IMR-90 (cell line): ENCODE measurements at regions not wholly inside any gene's neighbourhood (a gene's known extent, or its start where the extent isn't known, plus 50 kb on each side); places are given as distances from the start of the nearest gene placed in this dataset.

Experiments used
- ATAC-seq: fragments of 200-7000 bp; cut with Tn5 transposase; 2 replicates; pipeline ENCODE4 v1.9.1; 2020; ENCODE audit warnings: low read depth, mild to moderate bottlenecking, moderate library complexity
- BruUV-seq: library from RNA; stranded (reverse); fragments of 400-500 nt; replicated peaks from 2 replicates; lab custom pipeline; 2021; lab: Mats Ljungman, UMichigan
- CTCF ChIA-PET: fragments of 300-600 bp; formaldehyde crosslinking; extraction: SDS; loops from one replicate; lab custom pipeline; 2021; ENCODE audit warnings: antibody characterized with exemption; lab: Yijun Ruan, JAX
- POLR2A ChIA-PET: fragments of 300-600 bp; sonication (Branson Sonifier 250); formaldehyde crosslinking; loops from one replicate; lab custom pipeline; 2022; ENCODE audit warnings: antibody characterized with exemption; ENCODE audit not compliant: unreplicated experiment; lab: Charles Lee
- DNase-seq: peaks from one replicate; pipeline ENCODE4 v3.0.0; 2013
- H2AFZ ChIP-seq: replicated peaks from 2 replicates; pipeline ENCODE3; 2013; ENCODE audit warnings: low read length, mild to moderate bottlenecking; ENCODE audit not compliant: poor library complexity
- H2AK5ac ChIP-seq: 2 replicates; pipeline ENCODE4 v1.6.1; 2013; ENCODE audit warnings: low read depth, low read length, inconsistent platforms
- H2AK9ac ChIP-seq: replicated peaks from 2 replicates; pipeline ENCODE3; 2013; ENCODE audit warnings: mild to moderate bottlenecking, low read depth, low read length, moderate library complexity; ENCODE audit not compliant: poor library complexity
- H2BK120ac ChIP-seq: 2 replicates; pipeline ENCODE4 v1.6.1; 2013; ENCODE audit warnings: low read depth, low read length, inconsistent platforms
- H2BK15ac ChIP-seq: 3 replicates; pipeline ENCODE4 v1.6.1; 2013; ENCODE audit warnings: low read depth, low read length, inconsistent platforms
- H2BK20ac ChIP-seq: 2 replicates; pipeline ENCODE4 v1.6.1; 2013; ENCODE audit warnings: low read depth, mild to moderate bottlenecking, inconsistent platforms, low read length, moderate library complexity
- H2BK5ac ChIP-seq: 2 replicates; pipeline ENCODE4 v1.6.1; 2013; ENCODE audit warnings: mild to moderate bottlenecking, low read depth, low read length, inconsistent platforms; ENCODE audit not compliant: poor library complexity, severe bottlenecking
- H3K14ac ChIP-seq: replicated peaks from 2 replicates; pipeline ENCODE4 v1.6.1; 2013; ENCODE audit warnings: low read depth, low read length, inconsistent platforms
- H3K18ac ChIP-seq: 2 replicates; pipeline ENCODE4 v1.6.1; 2013; ENCODE audit warnings: low read depth, low read length, control low read depth
- H3K23ac ChIP-seq: 2 replicates; pipeline ENCODE4 v1.6.1; 2013; ENCODE audit warnings: low read depth, low read length, inconsistent platforms
- H3K27ac ChIP-seq: 2 replicates; pipeline ENCODE4 v1.5.1; 2013; ENCODE audit warnings: mild to moderate bottlenecking, control low read depth, low read length; ENCODE audit not compliant: insufficient read depth
- H3K27me3 ChIP-seq: 2 replicates; pipeline ENCODE4 v1.6.1; 2013; ENCODE audit warnings: low read length; ENCODE audit not compliant: control insufficient read depth, insufficient read depth
- H3K36me3 ChIP-seq: 2 replicates; pipeline ENCODE4 v1.6.1; 2013; ENCODE audit warnings: low read length, mixed read lengths; ENCODE audit not compliant: control insufficient read depth, insufficient read depth
- H3K4ac ChIP-seq: 2 replicates; pipeline ENCODE4 v1.6.1; 2013; ENCODE audit warnings: low read depth, low read length, inconsistent platforms
- H3K4me1 ChIP-seq: 2 replicates; pipeline ENCODE4 v1.6.1; 2013; ENCODE audit warnings: low read length, mixed read lengths; ENCODE audit not compliant: control insufficient read depth, insufficient read depth
- H3K4me2 ChIP-seq: 2 replicates; pipeline ENCODE4 v1.6.1; 2013; ENCODE audit warnings: low read depth, mild to moderate bottlenecking, control low read depth, low read length, moderate library complexity
- H3K4me3 ChIP-seq: 2 replicates; pipeline ENCODE4 v1.5.1; 2013; ENCODE audit warnings: low read depth, mild to moderate bottlenecking, control low read depth, low read length, moderate library complexity; ENCODE audit not compliant: insufficient read depth
- H3K56ac ChIP-seq: 2 replicates; pipeline ENCODE4 v1.6.1; 2013; ENCODE audit warnings: low read length, inconsistent platforms; ENCODE audit not compliant: insufficient read depth; ENCODE audit errors: extremely low read depth
- H3K79me1 ChIP-seq, 2 experiments: 2 replicates each; pipeline ENCODE4 v1.6.1; 2013; ENCODE audit warnings: low read length in 2 of 2, inconsistent platforms in 1 of 2, low read depth in 1 of 2
- H3K9ac ChIP-seq: 2 replicates; pipeline ENCODE4 v1.6.1; 2013; ENCODE audit warnings: low read depth, low read length, control low read depth
- H3K9me1 ChIP-seq: 2 replicates; pipeline ENCODE4 v1.6.1; 2013; ENCODE audit warnings: low read length, inconsistent platforms; ENCODE audit not compliant: insufficient read depth
- H3K9me3 ChIP-seq: 2 replicates; pipeline ENCODE4 v1.6.1; 2013; ENCODE audit warnings: low read length; ENCODE audit not compliant: control insufficient read depth, insufficient read depth
- H4K20me1 ChIP-seq: 2 replicates; pipeline ENCODE4 v1.6.1; 2013; ENCODE audit warnings: low read length, inconsistent platforms; ENCODE audit not compliant: insufficient read depth
- H4K5ac ChIP-seq: 2 replicates; pipeline ENCODE4 v1.6.1; 2013; ENCODE audit warnings: mild to moderate bottlenecking, low read depth, low read length, control low read depth
- H4K8ac ChIP-seq, 2 experiments: 2 replicates each; pipeline ENCODE4 v1.6.1; 2013; ENCODE audit warnings: low read depth in 2 of 2, low read length in 2 of 2, control low read depth in 1 of 2, inconsistent platforms in 1 of 2
- H4K91ac ChIP-seq: 2 replicates; pipeline ENCODE4 v1.6.1; 2013; ENCODE audit warnings: low read depth, low read length, inconsistent platforms; ENCODE audit not compliant: insufficient read depth
- SMC3 ChIP-seq: fragments of 150-350 bp; IDR thresholded peaks from 2 replicates; pipeline ENCODE4 v1.6.1; 2016; ENCODE audit warnings: low read depth, mild to moderate bottlenecking, antibody characterized with exemption, low read length, moderate library complexity
- WGBS, 2 experiments: methylation state at CpG; one replicate each; pipeline versions ENCODE4 v1.1.5 to v1.1.7; 2013; ENCODE audit warnings: missing lambda C conversion rate in 2 of 2; ENCODE audit not compliant: insufficient read length in 1 of 2; ENCODE audit errors: extremely low coverage in 2 of 2; 5-methylcytosine and 5-hydroxymethylcytosine counted together
- dilution Hi-C: fragments of 300-500 bp; cut with HindIII; formaldehyde crosslinking; loops from one replicate; pipeline ENCODE4 v1.14.3; 2018; ENCODE audit warnings: low sequenced_read_pairs; ENCODE audit not compliant: unreplicated experiment
- in situ Hi-C: fragments of 300-500 bp; cut with MboI; formaldehyde crosslinking; loops from 3 replicates; pipeline ENCODE4 v1.14.3; 2019; ENCODE audit warnings: low sequenced_read_pairs, inconsistent platforms, mixed read lengths
- intact Hi-C: fragments of 100-400 bp; cut with micrococcal nuclease; formaldehyde crosslinking; loops from 2 replicates; pipeline ENCODE4 v1.10.0; 2022

GRCh38 chr18:68542846-68543245 is 172.1 kb downstream of the TMX3 start:
- Histone ChIP-seq H3K9me3 (no peaks in the 10 kb centered on the region), H4K20me1 (no peaks in the 10 kb centered on the region), H3K4ac (no peak overlapping the region), H3K56ac (no peak overlapping the region), H3K36me3 (no peaks in the 10 kb centered on the region), H4K91ac (no peak overlapping the region), H3K79me1 (no peaks in the 10 kb centered on the region), H3K18ac (no peak overlapping the region; the same call in 1 of the 2 replicates), H3K23ac (no peak overlapping the region), H2AK5ac (no peak overlapping the region), H2BK20ac (no peak overlapping the region), H2AK9ac (no peak overlapping the region), H2BK120ac (no peak overlapping the region), H3K27me3 (no peaks in the 10 kb centered on the region), H2AFZ (no peak overlapping the region), H3K27ac (no peak overlapping the region), H3K4me1 (no peaks in the 10 kb centered on the region), H2BK15ac (no peak overlapping the region), H3K14ac (no peak overlapping the region), H3K9me1 (no peaks in the 10 kb centered on the region), H4K8ac (no peak overlapping the region), H4K5ac (no peak overlapping the region), H3K4me2 (no peak overlapping the region), H2BK5ac (no peak overlapping the region), H3K4me3 (no peak overlapping the region), H3K9ac (no peak overlapping the region)
- no peak for ATAC-seq
- no CpG with 5 or more reads among the region's 1 CpG for WGBS, 2 experiments
- in situ Hi-C loops = no loop called here
- dilution Hi-C loops = no loop called here
- intact Hi-C loops = no loop called here
- no peak for DNase-seq
- POLR2A ChIA-PET = no interaction called here
- no peak for TF ChIP-seq SMC3
- CTCF ChIA-PET = interaction anchor here (0.6 kb wide), 1 partner anchor 163 kb away, joined by 4 read pairs; no protein-coding TSS in a partner anchor
- no TSS peak for BruUV-seq
